Lower leg skin (tissue), 3 donors: ENCODE measurements at regions not wholly inside any gene's neighbourhood (a gene's known extent, or its start where the extent isn't known, plus 50 kb on each side); places are given as distances from the start of the nearest gene placed in this dataset.

Source experiments
- POLR2A ChIP-seq, 2 donors: fragments of 450-650 bp; IDR thresholded peaks; one replicate each; pipeline ENCODE4 v1.6.1; 2016 to 2017; ENCODE audit warnings: antibody characterized with exemption in 2 of 2, mild to moderate bottlenecking in 1 of 2, moderate library complexity in 1 of 2
- TF ChIP-seq, protein P1 (sequence below), 3 donors: fragments of 450-650 bp; IDR thresholded peaks; one replicate each; pipeline ENCODE4 v1.5.1; 2016; ENCODE audit warnings: antibody characterized with exemption in 3 of 3, mild to moderate bottlenecking in 3 of 3, moderate library complexity in 2 of 3

DNA sequence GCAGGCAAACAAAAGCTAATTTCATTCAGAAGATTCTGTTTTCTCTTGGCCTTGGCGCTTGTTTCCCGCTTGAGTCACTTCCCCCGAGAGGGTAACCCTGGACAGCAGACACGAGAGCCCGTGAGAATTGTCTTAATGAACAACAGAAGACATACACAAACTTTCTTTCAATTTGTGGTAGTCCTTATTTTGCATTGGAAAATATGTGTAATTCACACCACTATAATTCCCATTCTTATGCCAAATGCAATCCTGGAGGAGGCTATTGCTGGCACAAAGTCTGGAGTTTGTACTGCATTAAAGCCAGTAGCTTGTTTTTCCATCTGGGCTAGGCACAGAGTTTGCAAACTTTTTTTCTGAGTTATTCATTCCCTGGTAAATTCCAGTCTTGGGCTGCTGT lies 109.8 kb upstream of the IVNS1ABP start:
- no peak for TF ChIP-seq POLR2A (IDR thresholded peaks at IDR 0.05)
- TF ChIP-seq, protein P1, sequence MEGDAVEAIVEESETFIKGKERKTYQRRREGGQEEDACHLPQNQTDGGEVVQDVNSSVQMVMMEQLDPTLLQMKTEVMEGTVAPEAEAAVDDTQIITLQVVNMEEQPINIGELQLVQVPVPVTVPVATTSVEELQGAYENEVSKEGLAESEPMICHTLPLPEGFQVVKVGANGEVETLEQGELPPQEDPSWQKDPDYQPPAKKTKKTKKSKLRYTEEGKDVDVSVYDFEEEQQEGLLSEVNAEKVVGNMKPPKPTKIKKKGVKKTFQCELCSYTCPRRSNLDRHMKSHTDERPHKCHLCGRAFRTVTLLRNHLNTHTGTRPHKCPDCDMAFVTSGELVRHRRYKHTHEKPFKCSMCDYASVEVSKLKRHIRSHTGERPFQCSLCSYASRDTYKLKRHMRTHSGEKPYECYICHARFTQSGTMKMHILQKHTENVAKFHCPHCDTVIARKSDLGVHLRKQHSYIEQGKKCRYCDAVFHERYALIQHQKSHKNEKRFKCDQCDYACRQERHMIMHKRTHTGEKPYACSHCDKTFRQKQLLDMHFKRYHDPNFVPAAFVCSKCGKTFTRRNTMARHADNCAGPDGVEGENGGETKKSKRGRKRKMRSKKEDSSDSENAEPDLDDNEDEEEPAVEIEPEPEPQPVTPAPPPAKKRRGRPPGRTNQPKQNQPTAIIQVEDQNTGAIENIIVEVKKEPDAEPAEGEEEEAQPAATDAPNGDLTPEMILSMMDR (IDR thresholded peaks at IDR 0.05): no peak
